ENCODE measurements at regions not wholly inside any gene's neighbourhood (a gene's known extent, or its start where the extent isn't known, plus 50 kb on each side); places are given as distances from the start of the nearest gene placed in this dataset.
A peak's percentile ranks its signal among the peaks of the same experiment; 100 is the strongest.
"Not testable (repeated sequence)": the region's sequence is repeated elsewhere in the genome, so short reads cannot be mapped to it uniquely, and the experiment has no call there.

- DNase-seq, result not testable (repeated sequence)
Measured at GRCh38 chr21:6363591-6363990, 4157.8 kb upstream of the TPTE start.

- peak; percentile 0 for DNase-seq
Measured at GRCh38 chr21:6368824-6369223, 4152.6 kb upstream of the TPTE start.

GRCh38 chr21:6373253-6373652 is 4148.1 kb upstream of the TPTE start:
- DNase-seq, result peak; percentile 33

GRCh38 chr21:6374232-6374631 is 4147.2 kb upstream of the TPTE start:
- DNase-seq, result peak; percentile 5

GRCh38 chr21:6374926-6375325 is 4146.5 kb upstream of the TPTE start:
- DNase-seq, result peak; percentile 1

GRCh38 chr21:6375776-6376175 is 4145.6 kb upstream of the TPTE start:
- peak; percentile 0 for DNase-seq

GRCh38 chr21:6376321-6377070 is 4144.9 kb upstream of the TPTE start:
- DNase-seq, result peak; percentile 0

All from activated CD4-positive, alpha-beta T cell treated with anti-CD3 and anti-CD28 coated beads, Interleukin-10, Interleukin-2, amounts not matched to agents 100 ng/mL and 50 ng/mL, durations not matched to agents 16 hours and 8 hours (primary cell).